CD4-positive, alpha-beta memory T cell (primary cell): ENCODE measurements at regions not wholly inside any gene's neighbourhood (a gene's known extent, or its start where the extent isn't known, plus 50 kb on each side); places are given as distances from the start of the nearest gene placed in this dataset.

Source experiments
- CTCF ChIA-PET: fragments of 350-600 bp; sonication (Branson Sonifier 250); formaldehyde crosslinking; loops from one replicate; lab custom pipeline; 2021; ENCODE audit warnings: inconsistent platforms; ENCODE audit not compliant: partially characterized antibody; lab: Charles Lee
- POLR2A ChIA-PET: fragments of 350-600 bp; sonication (Branson Sonifier 250); formaldehyde crosslinking; loops from one replicate; lab custom pipeline; 2021; ENCODE audit not compliant: partially characterized antibody; lab: Charles Lee
- DNase-seq, 5 donors: peaks; one replicate each; pipeline versions ENCODE4 v3.0.0 to v3.0.0-alpha.2; 2020 to 2022; ENCODE audit warnings: mixed read lengths in 1 of 5
- H3K27ac ChIP-seq: one replicate; pipeline ENCODE4 v1.7.0; 2013; ENCODE audit warnings: low read depth, low read length
- H3K27me3 ChIP-seq: 2 replicates; pipeline ENCODE4 v1.7.0; 2013; ENCODE audit warnings: mild to moderate bottlenecking, low read length, moderate library complexity; ENCODE audit not compliant: insufficient read depth
- H3K36me3 ChIP-seq: 2 replicates; pipeline ENCODE4 v1.7.0; 2013; ENCODE audit warnings: mild to moderate bottlenecking, low read length, moderate library complexity; ENCODE audit not compliant: insufficient read depth
- H3K4me1 ChIP-seq: 2 replicates; pipeline ENCODE4 v1.7.0; 2013; ENCODE audit warnings: mild to moderate bottlenecking, low read length, moderate library complexity; ENCODE audit not compliant: insufficient read depth
- H3K4me3 ChIP-seq, 2 donors: one replicate each; pipeline ENCODE4 v1.7.0; 2013; ENCODE audit warnings: low read length in 2 of 2, mild to moderate bottlenecking in 1 of 2
- H3K9me3 ChIP-seq, 2 donors: one replicate each; pipeline ENCODE4 v1.7.0; 2013; ENCODE audit warnings: low read length in 2 of 2, control low read depth in 1 of 2; ENCODE audit not compliant: control insufficient read depth in 1 of 2
- H3K27ac Mint-ChIP-seq, 7 donors: one replicate each; pipeline ENCODE4 v1.8.0; 2020 to 2021; ENCODE audit warnings: mixed read lengths in 7 of 7, mild to moderate bottlenecking in 6 of 7, inconsistent platforms in 3 of 7, moderate library complexity in 3 of 7
- H3K27me3 Mint-ChIP-seq, 2 donors: one replicate each; pipeline ENCODE4 v1.8.0; 2020 to 2021; ENCODE audit warnings: mixed read lengths in 2 of 2
- H3K36me3 Mint-ChIP-seq, 2 donors: one replicate each; pipeline ENCODE4 v1.8.0; 2020 to 2021; ENCODE audit warnings: mixed read lengths in 2 of 2, inconsistent platforms in 1 of 2, mild to moderate bottlenecking in 1 of 2
- H3K4me1 Mint-ChIP-seq, 4 donors: one replicate each; pipeline ENCODE4 v1.8.0; 2020 to 2021; ENCODE audit warnings: mixed read lengths in 4 of 4, mild to moderate bottlenecking in 1 of 4
- H3K4me3 Mint-ChIP-seq, 8 donors: one replicate each; pipeline ENCODE4 v1.8.0; 2020 to 2021; ENCODE audit warnings: mixed read lengths in 8 of 8, mild to moderate bottlenecking in 7 of 8, moderate library complexity in 6 of 8, inconsistent platforms in 3 of 8
- H3K9me3 Mint-ChIP-seq, 8 donors: one replicate each; pipeline ENCODE4 v1.8.0; 2020 to 2021; ENCODE audit warnings: mixed read lengths in 8 of 8, mild to moderate bottlenecking in 5 of 8, inconsistent platforms in 3 of 8, moderate library complexity in 1 of 8
- intact Hi-C: fragments of 100-400 bp; cut with micrococcal nuclease; formaldehyde crosslinking; loops from one replicate; pipeline ENCODE4 v1.15.1; 2023

- H3K36me3 ChIP-seq: no peaks in the 10 kb centered on the region
- no peaks in the 10 kb centered on the region for H3K27me3 ChIP-seq
- H3K4me3 Mint-ChIP-seq: no peak overlapping the region
- H3K36me3 Mint-ChIP-seq: no peaks in the 10 kb centered on the region
- no peaks in the 10 kb centered on the region for H3K9me3 ChIP-seq
- POLR2A ChIA-PET: no interaction called here
- no peak overlapping the region for H3K27ac Mint-ChIP-seq
- H3K27me3 Mint-ChIP-seq: peaks cover 6 to 7% of the 10 kb centered on the region in 2 donors
- H3K9me3 Mint-ChIP-seq: peaks cover 0 to 4% (median 0%) of the 10 kb centered on the region in 8 donors
- DNase-seq: no peak
- no peaks in the 10 kb centered on the region for H3K4me1 Mint-ChIP-seq
- intact Hi-C loops: no loop called here
- H3K4me1 ChIP-seq: no peaks in the 10 kb centered on the region
- no peak overlapping the region for H3K4me3 ChIP-seq
- CTCF ChIA-PET: no interaction called here
- no peak overlapping the region for H3K27ac ChIP-seq
Observed at GRCh38 chr1:232704256-232704655, 74.3 kb upstream of the SIPA1L2 start.

GRCh38 chr1:232704694-232705680, 75.1 kb upstream of the SIPA1L2 start:
- DNase-seq: no peak
- no peak overlapping the region for H3K4me3 ChIP-seq
- ChIA-PET CTCF (no interaction called here), POLR2A (no interaction called here)
- H3K27me3 ChIP-seq: no peaks in the 10 kb centered on the region
- no peak overlapping the region for H3K27ac ChIP-seq
- Mint-ChIP-seq H3K4me1 (no peaks in the 10 kb centered on the region), H3K36me3 (no peaks in the 10 kb centered on the region), H3K9me3 (peaks cover 0 to 4% (median 0%) of the 10 kb centered on the region in 8 donors), H3K27me3 (peaks cover 6 to 7% of the 10 kb centered on the region in 2 donors), H3K4me3 (no peak overlapping the region), H3K27ac (no peak overlapping the region)
- no peaks in the 10 kb centered on the region for H3K4me1 ChIP-seq
- no peaks in the 10 kb centered on the region for H3K36me3 ChIP-seq
- H3K9me3 ChIP-seq: no peaks in the 10 kb centered on the region
- intact Hi-C loops: no loop called here

GRCh38 chr1:232705815-232706575, 76.1 kb upstream of the SIPA1L2 start:
- intact Hi-C loops: no loop called here
- Mint-ChIP-seq H3K27me3 (peaks cover 6 to 8% of the 10 kb centered on the region in 2 donors), H3K4me1 (no peaks in the 10 kb centered on the region), H3K27ac (no peak overlapping the region), H3K9me3 (peaks cover 0 to 4% (median 0%) of the 10 kb centered on the region in 8 donors), H3K4me3 (no peak overlapping the region), H3K36me3 (no peaks in the 10 kb centered on the region)
- no peak overlapping the region for H3K27ac ChIP-seq
- ChIA-PET CTCF (no interaction called here), POLR2A (no interaction called here)
- H3K9me3 ChIP-seq: no peaks in the 10 kb centered on the region
- no peak overlapping the region for H3K4me3 ChIP-seq
- no peaks in the 10 kb centered on the region for H3K4me1 ChIP-seq
- no peak for DNase-seq
- H3K36me3 ChIP-seq: no peaks in the 10 kb centered on the region
- H3K27me3 ChIP-seq: no peaks in the 10 kb centered on the region

GRCh38 chr1:232707142-232707541, 77.2 kb upstream of the SIPA1L2 start:
- Mint-ChIP-seq H3K36me3 (no peaks in the 10 kb centered on the region), H3K9me3 (peaks cover 0 to under 1% (median 0%) of the 10 kb centered on the region in 8 donors), H3K27me3 (peaks cover 7 to 8% of the 10 kb centered on the region in 2 donors), H3K4me1 (no peaks in the 10 kb centered on the region), H3K27ac (no peak overlapping the region), H3K4me3 (no peak overlapping the region)
- Histone ChIP-seq H3K27ac (no peak overlapping the region), H3K27me3 (no peaks in the 10 kb centered on the region), H3K4me3 (no peak overlapping the region), H3K9me3 (no peaks in the 10 kb centered on the region), H3K4me1 (no peaks in the 10 kb centered on the region), H3K36me3 (no peaks in the 10 kb centered on the region)
- intact Hi-C loops: no loop called here
- ChIA-PET POLR2A (no interaction called here), CTCF (no interaction called here)
- DNase-seq: no peak

GRCh38 chr1:232709386-232709785, 79.5 kb upstream of the SIPA1L2 start:
- Histone ChIP-seq H3K4me1 (no peaks in the 10 kb centered on the region), H3K4me3 (no peak overlapping the region), H3K36me3 (no peaks in the 10 kb centered on the region), H3K27me3 (no peaks in the 10 kb centered on the region), H3K27ac (no peak overlapping the region), H3K9me3 (no peaks in the 10 kb centered on the region)
- H3K27me3 Mint-ChIP-seq: peaks cover 3 to 8% of the 10 kb centered on the region in 2 donors
- ChIA-PET CTCF (no interaction called here), POLR2A (no interaction called here)
- H3K4me1 Mint-ChIP-seq: no peaks in the 10 kb centered on the region
- no peak overlapping the region for H3K27ac Mint-ChIP-seq
- no peak overlapping the region for H3K4me3 Mint-ChIP-seq
- H3K36me3 Mint-ChIP-seq: no peaks in the 10 kb centered on the region
- peaks cover 0 to 15% (median 5%) of the 10 kb centered on the region in 8 donors for H3K9me3 Mint-ChIP-seq
- intact Hi-C loops: no loop called here
- DNase-seq: no peak

- ChIA-PET POLR2A (no interaction called here), CTCF (no interaction called here)
- Histone ChIP-seq H3K27ac (no peak overlapping the region), H3K36me3 (no peaks in the 10 kb centered on the region), H3K4me1 (no peaks in the 10 kb centered on the region), H3K27me3 (no peaks in the 10 kb centered on the region), H3K9me3 (no peaks in the 10 kb centered on the region), H3K4me3 (no peak overlapping the region)
- Mint-ChIP-seq H3K27me3 (peaks cover 4 to 7% of the 10 kb centered on the region in 2 donors), H3K9me3 (peaks cover 0 to 15% (median 5%) of the 10 kb centered on the region in 8 donors), H3K4me3 (no peak overlapping the region), H3K27ac (no peak overlapping the region), H3K36me3 (no peaks in the 10 kb centered on the region), H3K4me1 (no peaks in the 10 kb centered on the region)
- intact Hi-C loops: no loop called here
- DNase-seq: no peak
Observed at GRCh38 chr1:232711996-232712395, 82.1 kb upstream of the SIPA1L2 start.

GRCh38 chr1:232713785-232714184, 83.9 kb upstream of the SIPA1L2 start:
- H3K27me3 Mint-ChIP-seq: peaks cover 14% of the 10 kb centered on the region in 2 donors
- H3K27me3 ChIP-seq: no peaks in the 10 kb centered on the region

More at GRCh38 chr1:232713785-232714184, 83.9 kb upstream of the SIPA1L2 start:
- Mint-ChIP-seq H3K9me3 (peaks cover 0 to 15% (median 7%) of the 10 kb centered on the region in 8 donors), H3K4me3 (no peak overlapping the region), H3K27ac (no peak overlapping the region), H3K4me1 (no peaks in the 10 kb centered on the region), H3K36me3 (no peaks in the 10 kb centered on the region)
- Histone ChIP-seq H3K4me1 (no peaks in the 10 kb centered on the region), H3K27ac (no peak overlapping the region), H3K36me3 (no peaks in the 10 kb centered on the region), H3K4me3 (no peak overlapping the region), H3K9me3 (no peaks in the 10 kb centered on the region)
- intact Hi-C loops: no loop called here
- CTCF ChIA-PET: no interaction called here
- POLR2A ChIA-PET: no interaction called here
- DNase-seq: no peak
